ENCODE measurements at regions not wholly inside any gene's neighbourhood (a gene's known extent, or its start where the extent isn't known, plus 50 kb on each side); places are given as distances from the start of the nearest gene placed in this dataset.

DNA sequence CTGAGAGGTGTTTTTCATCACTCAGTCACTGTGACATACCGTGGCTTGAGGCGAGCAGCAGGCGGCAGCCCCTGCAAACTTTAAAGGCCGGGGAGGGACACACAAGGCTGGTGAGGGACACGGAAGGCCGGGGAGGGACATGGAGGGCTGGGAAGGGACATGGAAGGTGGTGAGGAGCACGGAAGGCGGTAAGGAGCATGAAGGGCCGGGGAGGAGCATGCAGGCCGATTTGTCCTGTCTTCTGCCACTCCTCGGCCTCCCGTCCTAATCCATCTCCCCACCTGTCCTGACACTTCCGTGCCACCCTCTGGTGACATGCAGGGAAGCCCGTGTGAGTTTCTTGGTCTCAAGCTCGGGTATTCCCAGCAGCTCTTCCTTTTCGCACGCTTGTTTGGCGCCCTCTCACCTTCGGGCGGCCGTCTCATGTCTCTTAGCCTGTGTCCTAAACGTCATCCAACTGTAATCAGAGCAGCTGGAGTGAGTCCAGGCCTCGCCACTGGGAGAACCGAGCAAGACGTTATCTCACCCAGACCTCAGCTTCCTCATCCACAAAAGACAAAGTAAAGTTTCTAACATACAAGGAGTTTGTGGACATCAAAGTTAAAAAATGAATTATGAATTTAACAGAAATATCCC lies 126.5 kb downstream of the MRPL36 start:
- H3K27ac ChIP-seq: 0 out of 2 replicates have a peak overlapping the region, but pooled peaks have one; percentile 21
- no peak for TF ChIP-seq ZFX (IDR thresholded peaks at IDR 0.05)
- TF ChIP-seq, protein P1, sequence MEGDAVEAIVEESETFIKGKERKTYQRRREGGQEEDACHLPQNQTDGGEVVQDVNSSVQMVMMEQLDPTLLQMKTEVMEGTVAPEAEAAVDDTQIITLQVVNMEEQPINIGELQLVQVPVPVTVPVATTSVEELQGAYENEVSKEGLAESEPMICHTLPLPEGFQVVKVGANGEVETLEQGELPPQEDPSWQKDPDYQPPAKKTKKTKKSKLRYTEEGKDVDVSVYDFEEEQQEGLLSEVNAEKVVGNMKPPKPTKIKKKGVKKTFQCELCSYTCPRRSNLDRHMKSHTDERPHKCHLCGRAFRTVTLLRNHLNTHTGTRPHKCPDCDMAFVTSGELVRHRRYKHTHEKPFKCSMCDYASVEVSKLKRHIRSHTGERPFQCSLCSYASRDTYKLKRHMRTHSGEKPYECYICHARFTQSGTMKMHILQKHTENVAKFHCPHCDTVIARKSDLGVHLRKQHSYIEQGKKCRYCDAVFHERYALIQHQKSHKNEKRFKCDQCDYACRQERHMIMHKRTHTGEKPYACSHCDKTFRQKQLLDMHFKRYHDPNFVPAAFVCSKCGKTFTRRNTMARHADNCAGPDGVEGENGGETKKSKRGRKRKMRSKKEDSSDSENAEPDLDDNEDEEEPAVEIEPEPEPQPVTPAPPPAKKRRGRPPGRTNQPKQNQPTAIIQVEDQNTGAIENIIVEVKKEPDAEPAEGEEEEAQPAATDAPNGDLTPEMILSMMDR (conservative IDR thresholded peaks at IDR 0.05): peak; percentile 18

DNA sequence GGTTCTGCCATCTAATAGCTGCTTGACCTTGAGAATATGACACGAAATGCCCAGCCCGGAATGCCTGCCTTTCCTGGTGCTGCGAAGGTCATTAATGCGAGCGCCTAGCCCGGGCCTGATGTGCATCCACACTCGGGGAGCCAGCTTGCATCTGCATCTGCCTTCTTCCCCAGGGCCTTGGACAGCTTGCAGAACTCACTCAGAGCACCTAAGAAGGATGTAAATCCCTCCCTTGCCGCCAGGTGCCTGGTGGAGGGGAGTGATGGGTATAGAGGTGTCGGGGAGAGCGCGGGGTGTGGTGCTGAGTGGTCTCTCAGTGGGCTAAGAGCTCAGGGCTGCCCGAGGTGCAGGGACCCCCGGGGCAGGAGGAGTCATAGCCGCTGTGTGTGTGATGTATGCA lies 127.2 kb downstream of the MRPL36 start:
- no peak overlapping the region for H3K27ac ChIP-seq
- TF ChIP-seq, protein P1 (conservative IDR thresholded peaks at IDR 0.05): no peak
- no peak for TF ChIP-seq ZFX (IDR thresholded peaks at IDR 0.05)

DNA sequence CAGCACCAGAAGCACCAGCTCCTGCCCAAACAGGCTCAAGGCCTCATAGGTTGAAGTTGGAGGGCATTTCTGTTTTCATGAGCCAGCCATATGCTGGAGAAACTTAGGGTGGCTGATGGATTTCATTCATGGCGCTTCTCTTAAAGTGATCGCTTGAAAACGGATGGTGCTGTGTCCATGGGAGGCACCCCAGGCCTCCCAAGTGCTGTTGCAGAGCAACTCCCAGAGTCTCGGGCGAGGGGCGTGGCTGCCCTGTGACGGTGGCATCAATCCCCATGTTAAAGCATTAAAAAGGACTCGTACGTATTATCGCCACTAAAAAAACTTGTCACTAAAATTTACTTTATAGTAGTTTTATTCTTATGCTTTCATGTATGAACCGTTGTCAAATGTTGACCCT lies 128.3 kb downstream of the MRPL36 start:
- no peak overlapping the region for H3K27ac ChIP-seq
- TF ChIP-seq, protein P1 (conservative IDR thresholded peaks at IDR 0.05): no peak
- TF ChIP-seq ZFX (IDR thresholded peaks at IDR 0.05): no peak

- no peak overlapping the region for H3K27ac ChIP-seq
- TF ChIP-seq, protein P1 (conservative IDR thresholded peaks at IDR 0.05): no peak
- no peak for TF ChIP-seq ZFX (IDR thresholded peaks at IDR 0.05)
Observed at GRCh38 chr5:1670351-1670750, 129.3 kb downstream of the MRPL36 start.

DNA sequence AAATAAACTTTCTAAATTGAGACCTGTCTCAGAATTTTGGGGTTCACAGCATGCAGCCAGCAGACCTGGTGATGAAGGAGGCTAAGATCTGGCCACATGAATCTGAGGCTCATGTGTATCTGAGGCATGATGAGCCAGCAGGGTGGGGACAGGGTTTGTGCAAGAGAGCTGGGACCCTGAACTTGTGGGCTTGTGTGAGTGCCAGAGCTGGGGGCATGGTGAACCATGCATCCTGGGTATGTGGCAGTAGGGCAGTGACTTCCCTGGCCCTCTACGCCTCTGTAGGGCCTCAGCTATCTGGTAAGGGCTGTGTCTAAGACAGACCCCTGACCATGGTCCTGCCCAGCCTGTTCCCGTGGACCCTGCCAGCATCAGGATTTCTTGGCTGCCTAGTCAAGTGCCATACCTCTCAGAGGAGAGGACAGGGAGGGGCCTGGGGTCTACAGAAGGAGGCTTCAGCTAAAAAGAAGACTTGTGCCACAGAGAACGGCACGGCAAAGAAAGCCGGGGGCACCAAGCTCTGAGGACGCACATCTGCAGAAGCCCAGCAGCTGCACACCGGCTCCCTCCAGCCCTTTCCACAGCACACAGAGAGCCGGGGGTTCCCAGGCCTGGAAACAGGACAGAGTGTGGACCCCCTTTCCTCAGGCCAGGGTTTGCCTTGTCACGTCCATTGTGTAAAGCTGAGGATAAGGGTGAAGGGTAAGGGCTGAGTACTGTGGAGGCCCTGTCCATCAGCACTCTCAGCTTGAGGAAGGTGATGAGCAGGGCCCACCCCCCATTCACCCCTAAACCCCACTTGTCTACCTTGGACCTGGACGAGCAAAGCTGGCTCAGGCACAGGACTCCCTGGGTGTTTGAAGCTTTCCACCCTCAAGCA lies 130.1 kb downstream of the MRPL36 start:
- H3K27ac ChIP-seq: no peak overlapping the region
- TF ChIP-seq, protein P1 (conservative IDR thresholded peaks at IDR 0.05): no peak
- TF ChIP-seq ZFX (IDR thresholded peaks at IDR 0.05): no peak

GRCh38 chr5:1668141-1668721 lies 131.4 kb downstream of the MRPL36 start:
- TF ChIP-seq, protein P1 (conservative IDR thresholded peaks at IDR 0.05): no peak
- no peak for TF ChIP-seq ZFX (IDR thresholded peaks at IDR 0.05)
- H3K27ac ChIP-seq: no peak overlapping the region

- TF ChIP-seq, protein P1 (conservative IDR thresholded peaks at IDR 0.05): peak; percentile 17
- no peak for TF ChIP-seq ZFX (IDR thresholded peaks at IDR 0.05)
- H3K27ac ChIP-seq: no peak overlapping the region
Observed at GRCh38 chr5:1667648-1668140, 131.9 kb downstream of the MRPL36 start.
